IPS DF 6.9 (cell line): ENCODE measurements at regions not wholly inside any gene's neighbourhood (a gene's known extent, or its start where the extent isn't known, plus 50 kb on each side); places are given as distances from the start of the nearest gene placed in this dataset.

ENCODE experiments used
- DNase-seq: peaks from one replicate; pipeline ENCODE4 v3.0.0-alpha.2; 2013; ENCODE audit warnings: low read depth, low spot score
- H3K27ac ChIP-seq: one replicate; pipeline ENCODE4 v1.5.1; 2013; ENCODE audit warnings: low read length, control low read depth
- H3K27me3 ChIP-seq: 2 replicates; pipeline ENCODE4 v1.6.1; 2013; ENCODE audit warnings: mild to moderate bottlenecking, low read length; ENCODE audit not compliant: control insufficient read depth, insufficient read depth
- H3K36me3 ChIP-seq: 2 replicates; pipeline ENCODE4 v1.6.1; 2013; ENCODE audit warnings: low read length; ENCODE audit not compliant: control insufficient read depth, insufficient read depth
- H3K4me1 ChIP-seq: 2 replicates; pipeline ENCODE4 v1.6.1; 2013; ENCODE audit warnings: low read length; ENCODE audit not compliant: control insufficient read depth, insufficient read depth
- H3K4me3 ChIP-seq: 2 replicates; pipeline ENCODE4 v1.5.1; 2013; ENCODE audit warnings: mild to moderate bottlenecking, low read length
- H3K9me3 ChIP-seq: 2 replicates; pipeline ENCODE4 v1.6.1; 2013; ENCODE audit warnings: low read length, inconsistent platforms; ENCODE audit not compliant: control insufficient read depth, insufficient read depth
- WGBS: extraction: QIAGEN DNeasy Blood & Tissue Kit; methylation state at CpG from one replicate; pipeline ENCODE4 v1.1.7; 2013; ENCODE audit warnings: mixed read lengths, missing lambda C conversion rate; ENCODE audit not compliant: insufficient read length, insufficient coverage; 5-methylcytosine and 5-hydroxymethylcytosine counted together

DNA sequence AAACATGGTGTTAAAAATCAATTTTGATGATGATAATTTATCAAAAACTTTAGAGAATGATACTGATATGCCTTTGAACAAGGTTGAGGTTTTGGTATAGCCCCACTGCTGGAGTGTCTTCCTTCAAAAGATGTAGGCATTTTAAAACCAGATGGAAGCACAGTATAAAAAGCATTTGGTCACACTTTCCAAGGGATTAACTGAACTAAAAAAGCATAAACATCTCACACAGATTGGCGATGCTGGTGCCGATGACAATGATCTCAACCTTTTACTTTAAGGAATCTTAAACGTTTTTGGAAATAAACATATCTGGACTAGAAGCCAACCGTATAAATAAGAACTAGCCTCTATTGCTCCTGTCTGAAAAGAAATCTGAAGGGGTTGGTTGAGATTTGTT lies 488.4 kb downstream of the ENC1 start:
- Histone ChIP-seq H3K27ac (no peak overlapping the region), H3K27me3 (no peaks in the 10 kb centered on the region), H3K36me3 (no peaks in the 10 kb centered on the region), H3K4me1 (no peaks in the 10 kb centered on the region; the same call in 1 of the 2 replicates), H3K9me3 (no peaks in the 10 kb centered on the region; the same call in 1 of the 2 replicates), H3K4me3 (no peak overlapping the region)
- DNase-seq, result no peak
- WGBS, result no CpG with 5 or more reads among the region's 4 CpGs

DNA sequence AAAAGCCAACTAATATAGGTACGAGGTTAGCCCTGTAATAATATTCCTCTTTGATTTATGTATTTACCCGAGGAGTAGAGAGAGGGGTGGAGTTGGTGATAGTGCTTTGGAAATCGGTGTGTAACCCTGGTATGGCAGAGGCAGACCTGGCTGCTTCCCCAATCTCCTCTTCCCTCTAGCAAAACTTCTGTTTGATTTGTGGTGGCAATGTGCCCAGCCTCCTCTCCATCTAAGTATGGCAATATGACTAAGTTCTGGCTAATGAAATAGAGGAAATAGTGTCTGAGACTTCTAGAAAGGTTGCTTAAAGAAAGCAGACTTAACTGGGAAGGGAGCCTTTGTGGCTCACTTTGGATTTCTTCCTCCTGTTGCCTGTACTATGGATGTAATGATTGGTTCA lies 491.1 kb downstream of the ENC1 start:
- Histone ChIP-seq H3K27me3 (no peaks in the 10 kb centered on the region), H3K27ac (no peak overlapping the region), H3K9me3 (no peaks in the 10 kb centered on the region), H3K36me3 (no peaks in the 10 kb centered on the region), H3K4me1 (no peaks in the 10 kb centered on the region), H3K4me3 (no peak overlapping the region)
- no CpG with 5 or more reads among the region's 3 CpGs for WGBS
- DNase-seq, result no peak

DNA sequence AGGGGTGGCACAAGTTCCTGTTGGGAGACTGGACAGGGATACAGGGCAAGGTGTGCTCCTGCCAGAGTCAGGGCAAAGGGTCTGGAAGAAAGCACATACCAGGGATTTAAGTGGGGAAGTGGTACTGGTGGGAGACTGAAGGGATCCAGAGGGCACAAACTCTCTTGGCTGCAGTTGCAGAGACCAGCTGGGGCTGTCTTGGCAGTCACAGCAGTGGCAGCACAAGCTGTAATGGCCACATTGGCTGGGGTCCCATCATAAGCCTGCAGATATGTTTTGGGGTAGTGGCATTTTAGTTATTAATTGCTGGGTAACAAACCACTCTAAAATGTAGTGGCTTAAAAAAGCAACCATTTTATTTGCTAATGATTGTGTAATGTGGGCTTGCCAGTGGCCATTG lies 492.2 kb downstream of the ENC1 start:
- Histone ChIP-seq H3K4me3 (no peak overlapping the region), H3K4me1 (no peaks in the 10 kb centered on the region), H3K9me3 (no peaks in the 10 kb centered on the region), H3K36me3 (no peaks in the 10 kb centered on the region), H3K27ac (no peak overlapping the region), H3K27me3 (no peaks in the 10 kb centered on the region)
- DNase-seq, result no peak

DNA sequence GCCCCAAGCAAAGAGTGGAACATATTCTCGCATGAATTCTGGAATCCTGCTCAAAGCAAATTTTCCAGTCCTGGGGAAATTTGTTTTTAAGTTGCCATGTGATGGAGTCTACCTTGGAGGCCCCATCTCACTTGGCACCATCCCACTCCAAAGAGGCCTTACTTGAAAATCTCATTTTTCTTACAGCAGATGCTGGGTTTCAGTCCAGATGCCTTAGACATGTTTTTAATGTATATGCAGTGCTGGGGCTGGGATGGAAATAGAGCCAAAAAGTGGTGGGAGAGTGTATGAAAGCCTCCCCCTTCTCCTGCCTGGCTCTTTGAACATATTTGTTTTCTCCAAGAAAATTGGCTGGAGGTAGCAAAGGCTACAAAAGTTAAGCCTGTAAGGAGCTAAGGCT lies 493.7 kb downstream of the ENC1 start:
- no peak for DNase-seq
- Histone ChIP-seq H3K36me3 (no peaks in the 10 kb centered on the region), H3K4me1 (no peaks in the 10 kb centered on the region), H3K27ac (no peak overlapping the region), H3K4me3 (no peak overlapping the region), H3K9me3 (no peaks in the 10 kb centered on the region), H3K27me3 (no peaks in the 10 kb centered on the region)
- no CpG with 5 or more reads among the region's 1 CpG for WGBS

GRCh38 chr5:74145951-74146350 lies 494.6 kb downstream of the ENC1 start:
- H3K9me3 ChIP-seq, result no peaks in the 10 kb centered on the region
- no peak overlapping the region for H3K27ac ChIP-seq
- no peaks in the 10 kb centered on the region for H3K4me1 ChIP-seq
- DNase-seq, result no peak
- H3K36me3 ChIP-seq, result no peaks in the 10 kb centered on the region
- WGBS, result no CpG with 5 or more reads among the region's 9 CpGs
- no peak overlapping the region for H3K4me3 ChIP-seq
- H3K27me3 ChIP-seq, result no peaks in the 10 kb centered on the region

DNA sequence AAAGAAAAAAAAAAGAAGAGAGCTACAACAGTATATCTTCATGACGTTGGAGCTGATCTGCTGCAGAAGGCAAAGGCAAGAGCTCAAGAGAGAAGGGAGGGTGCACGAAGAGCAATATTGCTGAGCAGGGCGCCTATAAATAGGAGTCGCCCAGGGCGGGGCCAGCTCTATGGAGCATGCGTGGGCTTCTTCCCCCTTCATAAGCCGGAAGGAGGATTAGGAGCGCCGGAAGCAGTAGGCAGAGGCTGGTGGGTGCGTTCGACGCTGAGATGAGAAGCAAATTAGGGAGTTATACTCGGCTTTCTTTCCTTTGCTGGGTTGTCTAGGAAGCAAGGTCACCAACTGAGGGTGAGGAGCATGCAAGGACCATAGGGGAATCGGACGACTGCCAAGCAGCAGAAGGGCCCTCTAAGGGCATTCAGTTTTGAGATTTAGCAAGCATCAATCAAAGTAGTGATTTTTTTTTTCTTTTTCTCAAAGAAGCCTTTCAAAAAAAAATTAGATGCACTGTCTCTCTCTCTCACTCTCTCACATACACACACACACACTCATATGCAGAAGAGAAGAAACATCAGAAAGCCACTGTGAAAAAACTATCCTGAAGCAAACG lies 496.7 kb downstream of the ENC1 start:
- DNase-seq, result no peak
- no peaks in the 10 kb centered on the region for H3K36me3 ChIP-seq
- H3K27me3 ChIP-seq, result no peaks in the 10 kb centered on the region
- H3K4me1 ChIP-seq, result no peaks in the 10 kb centered on the region
- no peak overlapping the region for H3K4me3 ChIP-seq
- H3K27ac ChIP-seq, result no peak overlapping the region
- no CpG with 5 or more reads among the region's 16 CpGs for WGBS
- no peaks in the 10 kb centered on the region for H3K9me3 ChIP-seq

DNA sequence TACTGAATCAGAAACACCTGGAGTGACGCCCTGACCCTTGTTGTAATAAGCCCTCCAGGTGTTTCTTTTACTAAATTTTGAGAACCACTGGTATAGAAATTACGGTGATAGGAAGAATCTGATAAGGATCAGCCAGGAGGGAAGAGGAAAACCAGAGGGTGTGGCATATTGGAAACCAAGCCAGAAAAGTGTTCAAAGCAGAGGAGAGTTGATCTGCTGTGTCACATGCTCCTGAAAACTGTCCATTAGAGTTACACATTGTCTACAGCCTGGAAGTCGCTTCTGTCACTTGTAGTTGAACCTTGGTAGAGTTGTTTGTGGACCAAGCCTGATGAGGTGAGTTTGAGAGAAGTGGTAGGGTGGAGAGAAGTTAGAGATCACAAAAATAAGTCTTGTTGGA lies 497.4 kb downstream of the ENC1 start:
- WGBS, result no CpG with 5 or more reads among the region's 3 CpGs
- H3K4me1 ChIP-seq, result no peaks in the 10 kb centered on the region
- no peaks in the 10 kb centered on the region for H3K36me3 ChIP-seq

DNA sequence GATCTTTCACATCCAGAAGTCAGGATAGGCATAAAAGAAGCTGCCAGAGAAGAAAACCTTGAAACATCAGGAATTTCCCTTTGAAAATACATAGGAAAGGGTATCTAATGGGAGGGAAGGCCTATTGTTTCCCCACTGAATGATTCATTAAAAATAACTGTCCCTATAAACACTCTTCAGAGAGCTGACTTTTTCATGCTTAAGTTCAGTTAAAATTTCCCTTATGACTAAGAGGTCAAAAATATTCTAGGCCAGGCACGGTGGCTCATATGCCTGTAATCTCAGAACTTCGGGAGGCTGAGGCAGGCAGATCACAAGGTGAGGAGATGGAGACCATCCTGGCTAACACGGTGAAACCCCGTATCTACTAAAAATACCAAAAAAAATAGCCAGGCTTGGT lies 499.5 kb downstream of the ENC1 start:
- no peak overlapping the region for H3K27ac ChIP-seq
- H3K4me1 ChIP-seq, result no peaks in the 10 kb centered on the region
- H3K4me3 ChIP-seq, result no peak overlapping the region
- DNase-seq, result no peak
- no CpG with 5 or more reads among the region's 4 CpGs for WGBS
- no peaks in the 10 kb centered on the region for H3K9me3 ChIP-seq
- H3K27me3 ChIP-seq, result no peaks in the 10 kb centered on the region
- no peaks in the 10 kb centered on the region for H3K36me3 ChIP-seq

More for the DNA sequence above, 497.4 kb downstream of the ENC1 start:
- no peak for DNase-seq
- Histone ChIP-seq H3K9me3 (no peaks in the 10 kb centered on the region), H3K4me3 (no peak overlapping the region), H3K27me3 (no peaks in the 10 kb centered on the region), H3K27ac (no peak overlapping the region)

- no peaks in the 10 kb centered on the region for H3K4me1 ChIP-seq
- no peak for DNase-seq
- H3K9me3 ChIP-seq, result no peaks in the 10 kb centered on the region
- H3K36me3 ChIP-seq, result no peaks in the 10 kb centered on the region
- H3K27ac ChIP-seq, result no peak overlapping the region
- no CpG with 5 or more reads among the region's 3 CpGs for WGBS
- no peaks in the 10 kb centered on the region for H3K27me3 ChIP-seq
- H3K4me3 ChIP-seq, result no peak overlapping the region
These were observed 500.1 kb downstream of the ENC1 start for GRCh38 chr5:74140409-74140808.

GRCh38 chr5:74139589-74139988 lies 500.9 kb downstream of the ENC1 start:
- Histone ChIP-seq H3K36me3 (no peaks in the 10 kb centered on the region), H3K27ac (no peak overlapping the region), H3K9me3 (no peaks in the 10 kb centered on the region), H3K27me3 (no peaks in the 10 kb centered on the region), H3K4me3 (no peak overlapping the region), H3K4me1 (no peaks in the 10 kb centered on the region)
- WGBS, result no CpG with 5 or more reads among the region's 6 CpGs
- DNase-seq, result no peak

- H3K36me3 ChIP-seq, result no peaks in the 10 kb centered on the region
- H3K9me3 ChIP-seq, result no peaks in the 10 kb centered on the region
- H3K4me3 ChIP-seq, result no peak overlapping the region
- no peak overlapping the region for H3K27ac ChIP-seq
- H3K4me1 ChIP-seq, result no peaks in the 10 kb centered on the region
- no CpG with 5 or more reads among the region's 2 CpGs for WGBS
- H3K27me3 ChIP-seq, result no peaks in the 10 kb centered on the region
- DNase-seq, result no peak
These were observed 501.8 kb downstream of the ENC1 start for GRCh38 chr5:74138721-74139120.
